ENCODE measurements at regions not wholly inside any gene's neighbourhood (a gene's known extent, or its start where the extent isn't known, plus 50 kb on each side); places are given as distances from the start of the nearest gene placed in this dataset.

DNA sequence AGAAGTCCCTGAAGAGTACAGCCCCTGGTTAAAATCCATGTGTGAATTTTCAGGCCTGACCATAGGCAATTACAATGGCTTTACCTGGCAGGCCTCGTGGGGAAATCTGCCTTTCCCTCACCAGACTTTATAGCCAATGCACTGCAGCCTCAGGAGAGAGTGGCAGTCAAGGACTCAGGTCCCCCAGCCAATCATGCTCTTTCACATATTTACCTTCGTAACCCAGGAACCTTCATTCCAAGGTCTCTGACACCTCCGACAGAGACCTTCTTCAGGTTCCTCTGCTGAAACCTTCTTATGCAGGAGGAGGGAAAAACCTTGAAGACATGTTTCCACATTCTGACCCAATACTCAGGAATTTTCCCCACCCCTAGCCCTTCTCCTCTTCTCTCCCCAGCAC, 118.9 kb downstream of the FASLG start:
- Histone ChIP-seq H2AFZ (ENCODE audit: low read length) (no peak overlapping the region), H4K5ac (ENCODE audit: insufficient read length, low read depth, low read length) (no peak overlapping the region), H2BK15ac (ENCODE audit: low read depth, low read length) (no peak overlapping the region), H2BK20ac (ENCODE audit: low read depth, low read length, poor library complexity, severe bottlenecking) (no peak overlapping the region), H3K23ac (ENCODE audit: insufficient read length, low read depth, low read length) (no peak overlapping the region), H3K27ac (ENCODE audit: insufficient read length, low read depth, low read length) (no peak overlapping the region), H4K20me1 (ENCODE audit: control insufficient read depth, insufficient read depth, insufficient read length) (no peaks in the 10 kb centered on the region), H2AK5ac (ENCODE audit: insufficient read length, low read length) (no peak overlapping the region), H3K79me2 (ENCODE audit: insufficient read depth, low read length) (no peaks in the 10 kb centered on the region), H3K4me2 (ENCODE audit: insufficient read depth, insufficient read length, low read length) (no peak overlapping the region), H3K79me1 (ENCODE audit: insufficient read depth, low read depth, low read length, poor library complexity, severe bottlenecking) (no peaks in the 10 kb centered on the region), H3K56ac (ENCODE audit: insufficient read length, low read depth, low read length) (no peak overlapping the region), H3K14ac (ENCODE audit: insufficient read depth, low read length) (no peak overlapping the region), H2BK120ac (ENCODE audit: low read depth, low read length, poor library complexity, severe bottlenecking) (no peak overlapping the region), H3K18ac (ENCODE audit: insufficient read length, low read depth, low read length) (no peak overlapping the region), H2BK5ac (ENCODE audit: insufficient read length, low read length) (no peak overlapping the region), H3K4ac (ENCODE audit: low read depth, low read length) (no peak overlapping the region), H3K23me2 (ENCODE audit: insufficient read length, low read depth, low read length, poor library complexity, severe bottlenecking) (no peaks in the 10 kb centered on the region), H2BK12ac (ENCODE audit: insufficient read length, low read depth, low read length) (no peak overlapping the region), H3K27me3 (ENCODE audit: insufficient read depth, low read length) (no peaks in the 10 kb centered on the region), H4K8ac (replicated peaks; ENCODE audit: insufficient read length, low read depth, low read length) (no peak overlapping the region), H3T11ph (ENCODE audit: low read length) (no peak overlapping the region), H3K4me1 (ENCODE audit: insufficient read depth, low read length) (no peaks in the 10 kb centered on the region), H3K9ac (ENCODE audit: extremely low read depth, insufficient read length, low read length) (no peak overlapping the region), H3K9me3 (ENCODE audit: control insufficient read depth, low read depth, low read length) (no peaks in the 10 kb centered on the region), H4K91ac (ENCODE audit: insufficient read length, low read depth, low read length) (no peak overlapping the region)
- no CpG with 5 or more reads among the region's 3 CpGs for WGBS (ENCODE audit: extremely low coverage, insufficient read length, low lambda C conversion rate)
- Mint-ChIP-seq H3K9me3 (peaks cover 0 to 1% of the 10 kb centered on the region in 2 experiments; a peak in 2 of 5 replicates), H3K27ac (no peak overlapping the region; a peak in 1 of 7 replicates), H3K27me3 (ENCODE audit: low read depth) (peaks cover 2% of the 10 kb centered on the region; the same call in 1 of the 2 replicates), H3K4me3 (no peak overlapping the region), H3K4me1 (peaks cover 2 to 4% of the 10 kb centered on the region in 2 experiments; a peak in 1 of 4 replicates), H3K36me3 (ENCODE audit: insufficient read depth in 1 of 3, low read depth in 3 of 3) (no peaks in the 10 kb centered on the region)
- peak; percentile 37 for DNase-seq
- TF ChIP-seq, protein P1, sequence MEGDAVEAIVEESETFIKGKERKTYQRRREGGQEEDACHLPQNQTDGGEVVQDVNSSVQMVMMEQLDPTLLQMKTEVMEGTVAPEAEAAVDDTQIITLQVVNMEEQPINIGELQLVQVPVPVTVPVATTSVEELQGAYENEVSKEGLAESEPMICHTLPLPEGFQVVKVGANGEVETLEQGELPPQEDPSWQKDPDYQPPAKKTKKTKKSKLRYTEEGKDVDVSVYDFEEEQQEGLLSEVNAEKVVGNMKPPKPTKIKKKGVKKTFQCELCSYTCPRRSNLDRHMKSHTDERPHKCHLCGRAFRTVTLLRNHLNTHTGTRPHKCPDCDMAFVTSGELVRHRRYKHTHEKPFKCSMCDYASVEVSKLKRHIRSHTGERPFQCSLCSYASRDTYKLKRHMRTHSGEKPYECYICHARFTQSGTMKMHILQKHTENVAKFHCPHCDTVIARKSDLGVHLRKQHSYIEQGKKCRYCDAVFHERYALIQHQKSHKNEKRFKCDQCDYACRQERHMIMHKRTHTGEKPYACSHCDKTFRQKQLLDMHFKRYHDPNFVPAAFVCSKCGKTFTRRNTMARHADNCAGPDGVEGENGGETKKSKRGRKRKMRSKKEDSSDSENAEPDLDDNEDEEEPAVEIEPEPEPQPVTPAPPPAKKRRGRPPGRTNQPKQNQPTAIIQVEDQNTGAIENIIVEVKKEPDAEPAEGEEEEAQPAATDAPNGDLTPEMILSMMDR (conservative IDR thresholded peaks at IDR 0.05) = no peak

Measured in H9 (cell line).